Ascending aorta (tissue), 2 donors: ENCODE measurements at regions not wholly inside any gene's neighbourhood (a gene's known extent, or its start where the extent isn't known, plus 50 kb on each side); places are given as distances from the start of the nearest gene placed in this dataset.

Experiments
- DNase-seq, 2 donors: peaks; one replicate each; pipeline ENCODE4 v3.0.0-alpha.2; 2019; ENCODE audit warnings: low spot score in 2 of 2
- H3K27ac ChIP-seq, 2 donors: fragments of 200-600 bp; sonication (generic); one replicate each; pipeline ENCODE4 v1.5.1; 2016 to 2017; ENCODE audit warnings: mild to moderate bottlenecking in 1 of 2
- H3K27me3 ChIP-seq: fragments of 200-600 bp; sonication (generic); one replicate; pipeline ENCODE4 v1.5.1; 2017
- H3K36me3 ChIP-seq, 2 donors: fragments of 200-600 bp; sonication (generic); one replicate each; pipeline ENCODE4 v1.5.1; 2016
- H3K4me1 ChIP-seq, 2 donors: fragments of 200-600 bp; sonication (generic); one replicate each; pipeline ENCODE4 v1.5.1; 2016 to 2017; ENCODE audit warnings: mild to moderate bottlenecking in 1 of 2
- H3K4me3 ChIP-seq, 2 donors: fragments of 200-600 bp; sonication (generic); one replicate each; pipeline ENCODE4 v1.5.1; 2016 to 2017; ENCODE audit warnings: mild to moderate bottlenecking in 1 of 2
- H3K9me3 ChIP-seq, 2 donors: fragments of 200-600 bp; sonication (generic); one replicate each; pipeline ENCODE4 v1.5.1; 2016
- CTCF ChIP-seq, 3 experiments: fragments of 200-600 bp in 2 of 3; fragments of 450-650 bp in 1 of 3; sonication (generic) in 2 of 3; IDR thresholded peaks; one replicate each; pipeline ENCODE4 v1.5.1; 2016 to 2019; ENCODE audit warnings: antibody characterized with exemption in 3 of 3, mild to moderate bottlenecking in 1 of 3, moderate library complexity in 1 of 3
- intact Hi-C: fragments of 100-400 bp; cut with DNase I; formaldehyde crosslinking; loops from one replicate; pipeline ENCODE4 v1.15.1; 2023

GRCh38 chr1:189779034-189779433 lies 698.6 kb downstream of the BRINP3 start:
- TF ChIP-seq CTCF (IDR thresholded peaks at IDR 0.05) = no peak
- no peak overlapping the region for H3K27ac ChIP-seq
- H3K4me3 ChIP-seq = no peak overlapping the region
- H3K4me1 ChIP-seq = no peaks in the 10 kb centered on the region
- no peaks in the 10 kb centered on the region for H3K36me3 ChIP-seq
- H3K27me3 ChIP-seq = no peaks in the 10 kb centered on the region
- no peak for DNase-seq
- no peaks in the 10 kb centered on the region for H3K9me3 ChIP-seq
- intact Hi-C loops = no loop called here

- intact Hi-C loops = no loop called here
- no peak overlapping the region for H3K27ac ChIP-seq
- TF ChIP-seq CTCF (IDR thresholded peaks at IDR 0.05) = no peak
- H3K27me3 ChIP-seq = no peaks in the 10 kb centered on the region
- H3K4me1 ChIP-seq = no peaks in the 10 kb centered on the region
- H3K36me3 ChIP-seq = no peaks in the 10 kb centered on the region
- H3K4me3 ChIP-seq = no peak overlapping the region
- no peaks in the 10 kb centered on the region for H3K9me3 ChIP-seq
- DNase-seq = no peak
These were observed 695.4 kb downstream of the BRINP3 start for GRCh38 chr1:189782295-189782694.

GRCh38 chr1:189783456-189783855 lies 694.2 kb downstream of the BRINP3 start:
- no peaks in the 10 kb centered on the region for H3K4me1 ChIP-seq
- intact Hi-C loops = no loop called here
- H3K36me3 ChIP-seq = no peaks in the 10 kb centered on the region
- no peak overlapping the region for H3K27ac ChIP-seq
- no peak for TF ChIP-seq CTCF (IDR thresholded peaks at IDR 0.05)
- H3K27me3 ChIP-seq = no peaks in the 10 kb centered on the region
- no peak for DNase-seq
- no peaks in the 10 kb centered on the region for H3K9me3 ChIP-seq
- no peak overlapping the region for H3K4me3 ChIP-seq

GRCh38 chr1:189786761-189787160 lies 690.9 kb downstream of the BRINP3 start:
- Histone ChIP-seq H3K4me1 (no peaks in the 10 kb centered on the region), H3K27ac (no peak overlapping the region), H3K9me3 (no peaks in the 10 kb centered on the region), H3K36me3 (no peaks in the 10 kb centered on the region), H3K4me3 (no peak overlapping the region), H3K27me3 (no peaks in the 10 kb centered on the region)
- no peak for TF ChIP-seq CTCF (IDR thresholded peaks at IDR 0.05)
- intact Hi-C loops = no loop called here
- DNase-seq = no peak

GRCh38 chr1:189787201-189787600 lies 690.5 kb downstream of the BRINP3 start:
- intact Hi-C loops = no loop called here
- no peak overlapping the region for H3K4me3 ChIP-seq
- no peak for TF ChIP-seq CTCF (IDR thresholded peaks at IDR 0.05)
- H3K27ac ChIP-seq = no peak overlapping the region
- H3K4me1 ChIP-seq = no peaks in the 10 kb centered on the region
- DNase-seq = no peak
- H3K36me3 ChIP-seq = no peaks in the 10 kb centered on the region
- no peaks in the 10 kb centered on the region for H3K9me3 ChIP-seq
- H3K27me3 ChIP-seq = no peaks in the 10 kb centered on the region

GRCh38 chr1:189790335-189790734 lies 687.3 kb downstream of the BRINP3 start:
- intact Hi-C loops = no loop called here
- no peak for DNase-seq
- no peak for TF ChIP-seq CTCF (IDR thresholded peaks at IDR 0.05)
- Histone ChIP-seq H3K4me1 (no peaks in the 10 kb centered on the region), H3K9me3 (no peaks in the 10 kb centered on the region), H3K4me3 (no peak overlapping the region), H3K36me3 (no peaks in the 10 kb centered on the region), H3K27me3 (no peaks in the 10 kb centered on the region), H3K27ac (no peak overlapping the region)
